ENCODE measurements at regions not wholly inside any gene's neighbourhood (a gene's known extent, or its start where the extent isn't known, plus 50 kb on each side); places are given as distances from the start of the nearest gene placed in this dataset.

DNA sequence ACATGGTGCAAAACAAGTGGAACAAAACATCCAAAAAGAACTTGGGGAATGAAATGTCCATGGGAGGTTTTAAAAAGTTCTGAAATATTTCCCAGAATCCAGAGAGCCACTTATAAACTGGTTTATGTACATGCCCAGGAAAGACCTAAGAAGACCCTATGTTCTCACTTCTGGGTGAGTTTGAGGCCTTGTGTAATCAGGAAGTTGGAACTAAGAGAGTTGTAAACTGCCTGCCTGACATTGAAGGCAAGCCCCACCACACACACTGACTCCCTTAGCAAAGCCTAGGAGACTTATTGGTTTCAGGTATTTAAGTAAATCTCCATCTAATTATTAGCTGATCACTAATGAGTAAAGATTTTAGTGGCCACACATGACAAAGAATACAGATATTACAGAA lies 142.5 kb downstream of the LRIG3 start:
- no peak for DNase-seq
- H3K9me3 ChIP-seq = no peaks in the 10 kb centered on the region
- no peaks in the 10 kb centered on the region for H3K27me3 ChIP-seq
- H3K36me3 ChIP-seq = no peaks in the 10 kb centered on the region
- H3K4me3 ChIP-seq (ENCODE audit: low read depth, low read length) = no peak overlapping the region
- TF ChIP-seq, protein P1, sequence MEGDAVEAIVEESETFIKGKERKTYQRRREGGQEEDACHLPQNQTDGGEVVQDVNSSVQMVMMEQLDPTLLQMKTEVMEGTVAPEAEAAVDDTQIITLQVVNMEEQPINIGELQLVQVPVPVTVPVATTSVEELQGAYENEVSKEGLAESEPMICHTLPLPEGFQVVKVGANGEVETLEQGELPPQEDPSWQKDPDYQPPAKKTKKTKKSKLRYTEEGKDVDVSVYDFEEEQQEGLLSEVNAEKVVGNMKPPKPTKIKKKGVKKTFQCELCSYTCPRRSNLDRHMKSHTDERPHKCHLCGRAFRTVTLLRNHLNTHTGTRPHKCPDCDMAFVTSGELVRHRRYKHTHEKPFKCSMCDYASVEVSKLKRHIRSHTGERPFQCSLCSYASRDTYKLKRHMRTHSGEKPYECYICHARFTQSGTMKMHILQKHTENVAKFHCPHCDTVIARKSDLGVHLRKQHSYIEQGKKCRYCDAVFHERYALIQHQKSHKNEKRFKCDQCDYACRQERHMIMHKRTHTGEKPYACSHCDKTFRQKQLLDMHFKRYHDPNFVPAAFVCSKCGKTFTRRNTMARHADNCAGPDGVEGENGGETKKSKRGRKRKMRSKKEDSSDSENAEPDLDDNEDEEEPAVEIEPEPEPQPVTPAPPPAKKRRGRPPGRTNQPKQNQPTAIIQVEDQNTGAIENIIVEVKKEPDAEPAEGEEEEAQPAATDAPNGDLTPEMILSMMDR (IDR thresholded peaks at IDR 0.05; ENCODE audit: low read depth, low read length) = no peak
- no peaks in the 10 kb centered on the region for H3K4me1 ChIP-seq

DNA sequence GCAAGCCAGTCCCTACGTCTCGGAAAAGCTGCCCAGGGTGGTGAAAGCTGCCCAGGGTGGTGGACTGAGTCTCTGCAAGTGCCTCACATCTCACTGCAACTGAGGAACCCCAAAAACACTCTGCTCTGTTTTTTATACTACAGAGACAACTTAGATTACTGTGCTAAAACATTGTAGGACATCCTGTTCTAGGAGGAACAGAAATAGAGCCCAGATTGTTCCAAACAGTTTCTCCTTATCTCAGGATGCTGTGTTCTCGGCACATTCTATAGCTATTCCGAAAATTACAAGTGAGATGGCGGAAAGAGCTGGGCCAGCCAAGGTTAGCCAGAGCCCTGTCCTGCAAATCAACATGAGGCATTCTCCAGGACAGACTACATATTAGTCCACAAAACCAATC lies 138.7 kb downstream of the LRIG3 start:
- TF ChIP-seq, protein P1 (IDR thresholded peaks at IDR 0.05; ENCODE audit: low read depth, low read length) = no peak
- Histone ChIP-seq H3K4me1 (no peaks in the 10 kb centered on the region), H3K9me3 (no peaks in the 10 kb centered on the region), H3K27me3 (no peaks in the 10 kb centered on the region), H3K4me3 (ENCODE audit: low read depth, low read length) (no peak overlapping the region), H3K36me3 (no peaks in the 10 kb centered on the region)
- DNase-seq = no peak

DNA sequence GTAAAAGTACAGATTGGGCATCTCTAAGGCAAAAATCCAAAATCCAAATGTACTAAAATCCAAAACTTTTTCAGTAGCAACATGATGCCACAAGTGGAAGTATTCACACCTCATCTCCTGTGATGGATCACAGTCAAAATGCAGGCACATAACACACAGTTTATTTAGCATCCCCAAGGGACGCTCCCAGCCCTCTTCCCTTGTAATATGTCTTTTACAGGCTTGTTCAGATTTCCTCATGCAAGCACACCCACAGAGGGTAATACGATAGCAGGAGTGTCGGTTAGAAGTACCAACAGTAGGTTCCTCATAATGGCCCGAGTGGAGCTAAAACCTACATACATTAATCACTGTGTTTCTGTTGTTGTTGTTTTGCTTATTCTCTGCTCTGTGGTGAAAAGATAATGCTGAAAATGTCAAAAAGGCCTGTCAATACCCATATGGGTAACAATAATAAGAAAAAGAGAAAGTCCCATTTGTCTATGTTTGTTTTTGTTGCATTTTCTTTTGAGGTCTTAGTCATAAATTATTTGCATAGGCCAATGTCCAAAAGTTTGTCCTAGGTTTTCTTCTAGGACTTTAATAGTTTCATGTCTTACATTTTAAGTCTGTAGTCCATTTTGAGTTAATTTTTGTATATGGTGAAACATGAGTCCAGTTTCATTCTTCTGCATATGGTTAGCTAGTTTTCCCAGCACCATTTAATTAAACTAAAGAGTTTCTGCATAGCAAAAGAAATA lies 133.1 kb downstream of the LRIG3 start:
- no peaks in the 10 kb centered on the region for H3K9me3 ChIP-seq
- DNase-seq = no peak
- TF ChIP-seq, protein P1 (IDR thresholded peaks at IDR 0.05; ENCODE audit: low read depth, low read length) = no peak
- no peaks in the 10 kb centered on the region for H3K36me3 ChIP-seq
- no peak overlapping the region for H3K4me3 ChIP-seq (ENCODE audit: low read depth, low read length)
- no peaks in the 10 kb centered on the region for H3K4me1 ChIP-seq
- H3K27me3 ChIP-seq = no peaks in the 10 kb centered on the region

DNA sequence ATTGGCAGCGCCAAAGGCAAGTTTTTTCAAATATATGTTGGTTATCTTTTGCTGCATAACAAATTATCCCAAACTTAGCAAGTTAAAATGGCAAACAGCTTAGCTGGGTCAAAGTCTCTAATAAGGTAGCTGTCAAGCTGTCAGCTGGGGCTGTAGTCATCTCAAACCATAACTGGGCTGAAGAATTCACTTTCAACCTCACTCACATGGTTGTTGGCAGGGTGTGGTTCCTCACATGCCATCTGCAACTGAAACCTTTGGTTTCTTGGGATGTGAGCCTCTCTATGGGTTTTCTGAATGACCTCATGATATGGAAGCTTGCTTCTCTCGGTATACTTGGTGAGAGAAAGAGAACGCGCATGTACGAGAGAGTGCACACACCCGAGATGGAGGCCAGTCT lies 125.4 kb downstream of the LRIG3 start:
- TF ChIP-seq, protein P1 (IDR thresholded peaks at IDR 0.05; ENCODE audit: low read depth, low read length) = no peak
- H3K9me3 ChIP-seq = no peaks in the 10 kb centered on the region
- H3K4me3 ChIP-seq (ENCODE audit: low read depth, low read length) = no peak overlapping the region
- H3K27me3 ChIP-seq = no peaks in the 10 kb centered on the region
- no peaks in the 10 kb centered on the region for H3K4me1 ChIP-seq
- no peaks in the 10 kb centered on the region for H3K36me3 ChIP-seq
- no peak for DNase-seq

DNA sequence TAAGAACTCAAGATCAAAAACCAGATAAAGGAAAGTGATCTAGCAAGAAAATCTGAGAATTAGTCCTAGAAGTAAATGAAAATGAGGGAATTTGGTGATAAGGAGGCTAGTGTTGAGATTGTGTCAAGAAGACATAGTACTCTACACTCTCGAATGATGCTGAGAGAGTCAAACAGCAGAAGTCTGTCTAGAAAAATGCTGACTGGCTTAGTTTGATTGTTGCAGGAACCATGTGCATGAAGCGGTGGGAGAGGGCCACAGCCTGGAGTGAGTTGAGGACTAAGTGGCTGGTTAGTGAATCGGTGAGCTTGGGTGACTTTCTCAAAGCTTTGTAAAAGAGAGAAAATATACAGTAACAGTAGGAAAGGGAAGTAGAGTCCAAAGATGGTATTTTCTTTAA lies 124.5 kb downstream of the LRIG3 start:
- no peaks in the 10 kb centered on the region for H3K36me3 ChIP-seq
- no peaks in the 10 kb centered on the region for H3K4me1 ChIP-seq
- DNase-seq = no peak
- H3K9me3 ChIP-seq = no peaks in the 10 kb centered on the region
- no peaks in the 10 kb centered on the region for H3K27me3 ChIP-seq
- TF ChIP-seq, protein P1 (IDR thresholded peaks at IDR 0.05; ENCODE audit: low read depth, low read length) = no peak
- H3K4me3 ChIP-seq (ENCODE audit: low read depth, low read length) = no peak overlapping the region

DNA sequence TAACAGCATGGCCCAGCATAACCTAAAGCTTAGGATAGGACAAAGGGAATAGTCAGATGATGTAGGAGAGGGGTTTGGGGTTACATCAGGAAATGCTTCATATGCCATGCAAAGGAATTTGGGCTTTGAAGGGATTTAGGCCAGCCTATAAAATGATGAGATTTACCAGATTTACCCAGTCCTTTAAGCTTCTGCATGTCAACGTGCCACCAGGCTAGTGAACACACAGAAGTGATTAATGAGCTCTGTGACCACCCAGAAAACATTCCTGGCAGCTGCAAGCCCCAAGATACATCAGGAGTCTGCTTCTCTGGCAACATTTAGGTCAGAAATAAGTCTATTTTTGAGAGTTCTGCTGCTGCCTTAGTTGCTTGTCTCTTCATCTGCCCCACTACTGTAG lies 118.3 kb downstream of the LRIG3 start:
- H3K4me1 ChIP-seq = no peaks in the 10 kb centered on the region
- no peak for DNase-seq
- TF ChIP-seq, protein P1 (IDR thresholded peaks at IDR 0.05; ENCODE audit: low read depth, low read length) = no peak
- no peaks in the 10 kb centered on the region for H3K36me3 ChIP-seq
- no peaks in the 10 kb centered on the region for H3K27me3 ChIP-seq
- H3K9me3 ChIP-seq = no peaks in the 10 kb centered on the region
- no peak overlapping the region for H3K4me3 ChIP-seq (ENCODE audit: low read depth, low read length)

Measured in BE2C (cell line).